HG03571 (cell line): ENCODE measurements at regions not wholly inside any gene's neighbourhood (a gene's known extent, or its start where the extent isn't known, plus 50 kb on each side); places are given as distances from the start of the nearest gene placed in this dataset.

Experiments used
- ATAC-seq: cut with Tn5 transposase; IDR thresholded peaks from one replicate; pipeline ENCODE4 v1.9.1; 2021; ENCODE audit not compliant: unreplicated experiment

DNA sequence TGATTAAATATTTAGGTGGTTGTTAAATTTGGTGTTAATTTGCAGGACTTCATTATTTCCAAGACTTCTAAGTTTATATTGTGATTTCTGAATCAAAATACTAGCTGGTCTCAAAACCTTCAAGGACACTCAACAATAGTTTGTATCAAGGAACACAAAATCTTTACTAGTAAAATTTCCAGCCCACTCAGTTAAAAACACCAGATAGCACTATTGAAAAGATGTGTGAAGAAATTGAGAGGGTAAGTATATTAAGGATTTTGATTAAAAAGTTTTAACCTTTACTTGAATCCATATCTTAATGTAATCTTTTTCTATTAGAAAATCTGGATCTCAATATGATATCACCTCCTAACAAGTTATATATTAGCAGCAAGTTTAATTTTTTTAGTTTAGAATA lies 89.3 kb upstream of the UGT8 start:
- no peak for ATAC-seq

- ATAC-seq: no peak
These were observed 85.9 kb upstream of the UGT8 start for GRCh38 chr4:114512595-114513295.

DNA sequence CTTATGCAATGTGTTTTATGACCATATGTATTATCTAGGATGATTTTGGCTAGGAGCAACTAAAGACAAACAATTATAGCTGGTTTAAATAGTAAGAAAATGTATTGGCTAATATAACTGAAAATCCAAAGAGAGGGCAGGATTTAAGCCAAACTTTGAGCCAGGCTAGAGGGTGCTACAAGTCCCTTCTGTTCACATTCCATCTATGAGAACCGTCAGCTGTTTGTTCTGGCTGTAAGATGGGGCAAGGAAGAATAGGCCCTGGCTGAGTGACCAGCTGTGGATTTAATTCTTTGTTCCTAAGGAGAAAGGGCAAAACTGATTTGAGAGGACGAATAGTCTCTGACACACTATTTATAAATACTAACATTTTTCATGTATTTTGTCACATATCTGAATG lies 79.2 kb upstream of the UGT8 start:
- no peak for ATAC-seq

GRCh38 chr4:114527170-114527569 lies 71.4 kb upstream of the UGT8 start:
- no peak for ATAC-seq

GRCh38 chr4:114527637-114528036 lies 71.0 kb upstream of the UGT8 start:
- ATAC-seq: no peak

- ATAC-seq: no peak
These were observed 62.9 kb upstream of the UGT8 start for GRCh38 chr4:114535725-114536124.

- no peak for ATAC-seq
These were observed 61.3 kb upstream of the UGT8 start for GRCh38 chr4:114537352-114537751.

- ATAC-seq: no peak
These were observed 60.5 kb upstream of the UGT8 start for GRCh38 chr4:114538012-114538617.

DNA sequence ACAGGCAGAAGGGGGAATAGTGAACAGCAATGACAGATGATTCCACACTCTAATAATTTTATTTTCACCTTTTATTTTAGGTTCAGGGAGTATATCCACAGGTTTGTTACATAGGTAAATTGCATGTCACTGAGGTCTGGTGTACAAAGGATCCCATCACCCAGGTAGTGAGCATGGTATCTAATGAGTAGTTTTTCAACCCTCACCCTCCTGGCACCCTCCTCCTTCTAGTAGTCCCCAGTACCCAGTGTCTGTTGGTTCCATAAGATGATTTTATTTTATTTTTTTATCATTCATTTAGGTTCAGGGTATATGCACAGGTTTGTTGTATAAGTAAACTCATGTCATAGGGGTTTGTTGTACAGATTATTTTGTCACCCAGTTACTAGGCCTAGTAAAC lies 58.6 kb upstream of the UGT8 start:
- ATAC-seq: no peak

DNA sequence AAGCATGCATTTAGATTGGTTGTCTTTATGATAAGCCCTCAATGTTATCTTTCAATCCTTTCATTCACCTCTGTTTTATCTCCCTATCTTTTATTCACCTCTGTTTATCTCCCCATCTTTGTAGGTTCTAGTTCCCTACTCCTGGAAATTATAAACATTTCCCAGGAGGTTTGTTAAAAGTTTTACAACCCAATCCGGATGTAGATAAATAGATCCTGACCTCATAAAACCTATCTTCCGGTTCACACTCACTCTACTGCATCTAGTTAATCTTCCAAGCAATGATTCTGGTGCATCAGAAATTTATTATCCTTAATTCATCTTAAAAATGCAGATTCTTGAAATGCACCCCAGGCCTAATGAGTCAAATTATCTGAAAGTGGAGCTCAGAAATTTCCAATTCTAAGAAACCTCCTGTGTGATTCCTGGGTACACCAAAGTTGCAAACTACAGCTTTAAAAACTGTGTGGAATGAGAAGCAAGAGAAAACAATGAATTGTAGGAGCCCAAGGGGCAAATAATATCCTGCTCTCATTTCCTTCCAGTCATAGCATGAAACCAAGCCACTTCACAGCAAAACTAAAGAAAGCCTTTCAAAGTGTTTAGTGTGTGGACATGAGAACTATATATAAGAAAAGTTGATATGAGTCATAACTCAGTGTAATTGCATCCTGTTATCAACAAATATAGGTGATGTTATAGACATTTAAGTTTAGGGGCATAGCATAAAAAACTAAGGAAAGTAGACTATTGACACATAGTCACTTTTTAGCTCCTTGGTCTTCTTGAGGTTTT lies 51.1 kb upstream of the UGT8 start:
- no peak for ATAC-seq
